GM19397 (cell line): ENCODE measurements at regions not wholly inside any gene's neighbourhood (a gene's known extent, or its start where the extent isn't known, plus 50 kb on each side); places are given as distances from the start of the nearest gene placed in this dataset.
"Not testable (repeated sequence)": the region's sequence is repeated elsewhere in the genome, so short reads cannot be mapped to it uniquely, and the experiment has no call there.

Experiments
- ATAC-seq: cut with Tn5 transposase; IDR thresholded peaks from one replicate; pipeline ENCODE4 v1.9.1; 2021; ENCODE audit warnings: mild to moderate bottlenecking, moderate library complexity; ENCODE audit not compliant: unreplicated experiment

- no peak for ATAC-seq
These were observed 342.2 kb upstream of the NT5E start for GRCh38 chr6:85107701-85108100.

GRCh38 chr6:85096976-85097375 lies 332.6 kb upstream of the TBX18 start:
- ATAC-seq, result no peak

DNA sequence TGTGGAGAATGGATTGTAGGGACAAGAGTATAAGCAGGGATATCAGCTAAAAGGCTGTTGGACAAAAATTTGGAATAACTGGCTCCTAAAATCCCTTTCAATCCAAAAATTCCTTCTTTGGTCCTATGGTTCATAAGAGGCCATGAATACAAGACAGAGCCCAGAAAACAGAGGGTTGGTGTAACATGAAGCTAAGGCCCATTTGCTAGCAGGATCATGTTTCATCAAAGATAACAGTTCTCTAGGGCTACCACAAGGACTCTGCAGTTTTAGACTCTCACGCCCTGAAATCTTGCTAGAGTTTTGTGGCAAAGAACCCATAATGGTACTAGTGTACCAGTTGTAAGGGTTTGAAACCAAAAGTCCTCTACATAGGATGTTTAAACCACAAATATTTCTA lies 327.8 kb upstream of the TBX18 start:
- no peak for ATAC-seq

GRCh38 chr6:85089255-85089654 lies 324.9 kb upstream of the TBX18 start:
- ATAC-seq, result no peak

- ATAC-seq, result no peak
These were observed 321.5 kb upstream of the TBX18 start for GRCh38 chr6:85085875-85086274.

- no peak for ATAC-seq
These were observed 316.7 kb upstream of the TBX18 start for GRCh38 chr6:85081102-85081501.

GRCh38 chr6:85079761-85080160 lies 315.4 kb upstream of the TBX18 start:
- ATAC-seq, result no peak

DNA sequence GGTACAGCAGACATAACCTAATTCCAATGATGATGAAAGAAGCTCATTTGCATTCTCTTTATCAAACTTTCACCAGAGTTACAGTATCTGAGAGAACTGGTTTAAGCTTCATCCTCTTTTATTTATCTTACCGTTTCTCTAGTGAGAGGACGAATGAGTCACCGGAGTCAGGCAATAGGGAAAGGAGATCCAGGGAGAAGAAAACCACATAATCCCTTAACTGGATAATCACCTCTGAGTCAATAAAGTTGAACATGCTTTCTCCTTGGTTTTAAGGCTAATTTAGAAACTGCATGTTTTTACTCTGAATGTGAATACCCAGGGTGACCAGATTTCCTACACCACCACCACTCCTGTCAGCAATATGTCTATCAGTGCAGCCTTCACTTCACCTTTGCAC lies 313.7 kb upstream of the TBX18 start:
- ATAC-seq, result no peak

GRCh38 chr6:85077098-85077497 lies 312.7 kb upstream of the TBX18 start:
- no peak for ATAC-seq

DNA sequence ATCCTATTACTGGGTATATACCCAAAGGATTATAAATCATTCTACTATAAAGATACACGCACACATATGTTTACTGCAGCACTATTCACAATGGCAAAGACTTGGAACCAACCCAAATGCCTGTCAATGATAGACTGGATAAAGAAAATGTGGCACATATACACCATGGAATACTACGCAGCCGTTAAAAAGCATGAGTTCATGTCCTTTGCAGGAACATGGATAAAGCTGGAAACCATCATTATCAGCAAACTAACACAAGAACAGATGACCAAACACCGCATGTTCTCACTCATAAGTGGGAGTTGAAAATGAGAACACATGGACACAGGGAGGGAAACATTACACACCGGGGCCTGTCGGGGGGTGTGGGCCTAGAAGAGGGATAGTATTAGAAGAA lies 307.4 kb upstream of the TBX18 start:
- not testable (repeated sequence) for ATAC-seq

- ATAC-seq, result no peak
These were observed 305.2 kb upstream of the TBX18 start for GRCh38 chr6:85069577-85069976.

- ATAC-seq, result no peak
These were observed 303.8 kb upstream of the TBX18 start for GRCh38 chr6:85068221-85068620.

GRCh38 chr6:85066266-85066665 lies 301.9 kb upstream of the TBX18 start:
- no peak for ATAC-seq

GRCh38 chr6:85065831-85066230 lies 301.4 kb upstream of the TBX18 start:
- no peak for ATAC-seq

- no peak for ATAC-seq
These were observed 299.2 kb upstream of the TBX18 start for GRCh38 chr6:85063611-85064010.

GRCh38 chr6:85062884-85063283 lies 298.5 kb upstream of the TBX18 start:
- no peak for ATAC-seq

DNA sequence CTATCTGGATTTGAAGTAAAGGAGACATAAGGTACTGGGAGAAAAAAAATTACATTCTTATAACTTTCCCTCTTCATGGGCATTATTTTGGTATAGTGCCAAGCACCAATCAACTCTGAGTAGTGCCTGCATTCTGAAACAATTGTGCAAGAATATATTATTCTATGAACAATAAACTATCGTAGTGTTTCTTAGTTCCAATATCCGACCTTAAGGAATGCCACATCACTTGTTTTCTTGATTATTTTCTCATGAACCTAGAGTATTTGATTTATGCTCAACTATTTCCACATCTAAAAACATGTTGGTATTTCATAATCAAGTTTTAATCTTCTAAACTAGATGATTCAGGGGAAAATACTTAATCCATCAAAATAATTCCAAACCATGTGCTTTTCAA lies 294.4 kb upstream of the TBX18 start:
- ATAC-seq, result no peak

- no peak for ATAC-seq
These were observed 285.8 kb upstream of the TBX18 start for GRCh38 chr6:85050149-85050548.

- ATAC-seq, result no peak
These were observed 284.9 kb upstream of the TBX18 start for GRCh38 chr6:85049282-85049681.

DNA sequence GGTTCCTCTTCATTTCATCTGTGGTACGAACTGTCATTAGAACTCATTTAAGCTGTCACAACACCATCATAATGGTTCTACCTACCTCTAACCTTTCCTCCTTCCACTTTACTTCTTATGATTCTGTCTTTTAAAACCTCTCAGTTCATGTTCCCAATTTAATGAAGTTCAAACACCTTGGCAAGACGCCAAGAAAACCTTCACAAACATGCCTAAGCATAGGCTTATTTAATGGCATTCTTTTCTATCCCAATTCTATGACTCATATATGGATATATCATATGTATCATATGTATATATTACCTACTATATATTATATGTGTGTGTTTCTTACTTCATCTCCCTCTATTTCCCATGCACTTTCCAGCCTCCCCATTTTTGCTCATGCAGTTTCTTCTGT lies 283.4 kb upstream of the TBX18 start:
- no peak for ATAC-seq

DNA sequence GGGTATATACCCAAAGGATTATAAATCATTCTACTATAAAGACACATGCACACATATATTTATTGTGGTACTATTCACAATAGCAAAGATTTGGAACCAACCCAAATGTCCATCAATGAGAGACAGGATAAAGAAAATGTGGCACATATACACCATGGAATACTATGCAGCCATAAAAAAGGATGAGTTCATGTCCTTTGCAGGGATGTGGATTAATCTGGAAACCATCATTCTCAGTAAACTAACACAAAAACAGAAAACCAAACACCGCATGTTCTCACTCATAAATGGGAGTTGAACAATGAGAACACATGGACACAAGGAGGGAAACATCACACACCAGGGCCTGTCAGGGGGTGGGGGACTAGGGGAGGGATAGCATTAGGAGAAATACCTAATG lies 281.4 kb upstream of the TBX18 start:
- not testable (repeated sequence) for ATAC-seq

DNA sequence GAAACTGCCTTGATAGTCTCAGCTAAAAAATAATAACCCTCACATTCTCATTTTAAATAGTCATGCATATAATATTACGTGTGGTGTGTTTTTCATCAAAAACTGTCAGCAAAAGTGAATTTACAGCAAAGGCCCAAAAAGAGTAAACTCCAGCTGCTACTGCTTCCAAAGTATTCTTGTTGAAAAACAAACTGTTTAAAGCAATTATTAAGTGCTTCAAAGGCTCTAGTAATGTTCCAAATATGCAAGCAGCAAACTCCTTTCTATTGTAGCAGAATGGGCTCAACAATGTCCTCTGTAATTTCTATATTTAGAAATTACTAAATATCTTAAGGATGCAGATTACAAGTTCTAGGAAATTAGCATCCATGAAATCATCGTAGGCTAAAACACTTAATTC lies 280.0 kb upstream of the TBX18 start:
- no peak for ATAC-seq

DNA sequence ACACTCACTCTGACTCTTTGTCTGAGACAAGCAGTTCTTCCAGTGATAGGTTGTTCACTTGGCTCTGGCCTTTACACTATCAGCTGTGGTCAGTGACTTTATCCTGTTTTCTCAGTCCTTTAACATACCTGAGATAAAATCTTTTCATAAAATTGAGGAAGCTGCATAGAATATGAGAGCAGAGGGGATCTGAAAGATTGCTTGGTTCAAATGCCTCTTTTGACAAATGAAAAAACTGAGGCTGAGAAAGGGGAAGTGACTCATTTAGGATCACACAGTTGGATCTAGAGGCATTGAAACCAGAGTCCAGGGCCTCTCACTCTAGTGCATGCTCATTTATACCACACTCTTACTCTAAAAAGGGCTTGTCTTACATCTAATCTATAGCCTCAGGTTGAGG lies 277.0 kb upstream of the TBX18 start:
- no peak for ATAC-seq

DNA sequence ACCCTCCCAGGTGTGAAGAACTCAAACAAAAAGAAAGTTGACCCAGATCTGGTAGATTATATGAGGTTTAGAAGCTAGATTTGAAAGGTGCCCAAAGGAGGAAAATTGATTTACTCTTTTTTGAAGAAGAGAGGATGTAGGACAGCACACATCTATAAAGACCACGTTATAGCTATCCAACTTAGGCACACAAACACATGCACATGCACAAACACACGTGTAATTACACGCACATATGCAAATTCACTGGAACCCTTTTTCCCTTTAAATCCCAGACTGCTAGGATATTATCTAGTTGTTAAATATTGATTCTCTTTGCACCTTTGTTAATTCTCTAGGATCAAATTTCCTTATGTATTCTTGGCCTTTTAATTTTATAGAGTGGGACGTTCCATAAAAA lies 272.8 kb upstream of the TBX18 start:
- no peak for ATAC-seq
